Endothelial cell of umbilical vein (primary cell): ENCODE measurements at regions not wholly inside any gene's neighbourhood (a gene's known extent, or its start where the extent isn't known, plus 50 kb on each side); places are given as distances from the start of the nearest gene placed in this dataset.

Source experiments
- BruUV-seq: library from RNA; stranded (reverse); fragments of 400-500 nt; replicated peaks from 2 replicates; lab custom pipeline; 2021; lab: Mats Ljungman, UMichigan
- CTCF ChIA-PET: fragments of 300-600, 350-600 bp; sonication (Branson Sonifier 250); formaldehyde crosslinking; loops from one replicate; lab custom pipeline; 2021; ENCODE audit warnings: antibody characterized with exemption, inconsistent platforms; lab: Charles Lee
- POLR2A ChIA-PET: fragments of 300-600, 350-600 bp; sonication (Branson Sonifier 250); formaldehyde crosslinking; loops from one replicate; lab custom pipeline; 2021; ENCODE audit warnings: antibody characterized with exemption, inconsistent platforms; lab: Charles Lee
- DNase-seq: peaks from one replicate; pipeline ENCODE4 v3.0.0-alpha.2; 2011; ENCODE audit warnings: low read depth, low spot score
- FAIRE-seq: peaks from 2 replicates; lab custom pipeline; 2011; peaks lifted over from hg19 to GRCh38; lab: Jason Lieb, UNC
- H2AFZ ChIP-seq: 2 replicates; pipeline ENCODE4 v1.6.0; 2012; ENCODE audit warnings: low read depth, low read length, control low read depth, inconsistent platforms
- H3K27ac ChIP-seq: 2 replicates; pipeline ENCODE4 v1.5.1; 2011; ENCODE audit warnings: low read depth, mild to moderate bottlenecking, control low read depth, low read length, moderate library complexity; ENCODE audit not compliant: insufficient read depth
- H3K27me3 ChIP-seq, 2 experiments: 2 replicates each; pipeline versions ENCODE4 v1.6.0 to v1.6.1; 2011; ENCODE audit warnings: low read length in 2 of 2, mixed read lengths in 1 of 2; ENCODE audit not compliant: control insufficient read depth in 2 of 2, insufficient read depth in 2 of 2
- H3K36me3 ChIP-seq, 2 experiments: 2 replicates in 1 of 2; 3 replicates in 1 of 2; pipeline ENCODE4 v1.5.1; 2011; ENCODE audit warnings: low read length in 2 of 2, mild to moderate bottlenecking in 1 of 2, moderate library complexity in 1 of 2; ENCODE audit not compliant: control insufficient read depth in 2 of 2, insufficient read depth in 2 of 2; ENCODE audit errors: extremely low read depth in 1 of 2
- H3K4me1 ChIP-seq: 3 replicates; pipeline ENCODE4 v1.5.1; 2011; ENCODE audit warnings: mild to moderate bottlenecking, low read length; ENCODE audit not compliant: control insufficient read depth, insufficient read depth; ENCODE audit errors: extremely low read depth
- H3K4me2 ChIP-seq: 2 replicates; pipeline ENCODE4 v1.6.1; 2011; ENCODE audit warnings: low read length, control low read depth, mixed read lengths; ENCODE audit not compliant: insufficient read depth
- H3K4me3 ChIP-seq, 3 experiments: fragments of 200-600 bp in 1 of 3; sonication (generic), shearing (Covaris generic) in 1 of 3; replicated peaks in 1 of 3; 2 replicates each; pipeline ENCODE4 v1.5.1; 2011 to 2016; ENCODE audit warnings: control low read depth in 3 of 3, low read length in 3 of 3, mild to moderate bottlenecking in 2 of 3, inconsistent platforms in 1 of 3, low read depth in 1 of 3, moderate library complexity in 1 of 3; ENCODE audit not compliant: insufficient read depth in 1 of 3
- H3K79me2 ChIP-seq: 2 replicates; pipeline ENCODE4 v1.6.0; 2012; ENCODE audit warnings: low read length, inconsistent platforms; ENCODE audit not compliant: control insufficient read depth, insufficient read depth
- H3K9ac ChIP-seq: replicated peaks from 2 replicates; pipeline ENCODE3; 2011; ENCODE audit warnings: low read length, control low read depth; ENCODE audit not compliant: insufficient read depth; ENCODE audit errors: extremely low read depth
- H3K9me1 ChIP-seq: replicated peaks from 3 replicates; pipeline ENCODE4 v1.6.0; 2011; ENCODE audit warnings: mild to moderate bottlenecking, low read length; ENCODE audit not compliant: control insufficient read depth, insufficient read depth; ENCODE audit errors: extremely low read depth
- H3K9me3 ChIP-seq: replicated peaks from 2 replicates; pipeline ENCODE4 v1.5.1; 2012; ENCODE audit warnings: low read length, inconsistent platforms; ENCODE audit not compliant: control insufficient read depth, insufficient read depth
- H4K20me1 ChIP-seq: replicated peaks from 2 replicates; pipeline ENCODE3; 2011; ENCODE audit warnings: mild to moderate bottlenecking, low read length; ENCODE audit not compliant: control insufficient read depth, insufficient read depth; ENCODE audit errors: extremely low read depth
- CTCF ChIP-seq, 2 donors: IDR thresholded peaks; 1 replicate in 1 of 2; 2 replicates in 1 of 2; pipeline ENCODE4 v1.5.1; 2011; ENCODE audit warnings: low read length in 2 of 2, mild to moderate bottlenecking in 2 of 2, moderate library complexity in 2 of 2, control low read depth in 1 of 2, inconsistent platforms in 1 of 2, low read depth in 1 of 2; ENCODE audit not compliant: insufficient read depth in 1 of 2; ENCODE audit errors: extremely low read depth in 1 of 2
- EZH2 ChIP-seq: IDR thresholded peaks from 2 replicates; pipeline ENCODE4 v1.6.1; 2012; ENCODE audit warnings: borderline replicate concordance, low read depth, mild to moderate bottlenecking, moderate library complexity, low read length, inconsistent platforms; ENCODE audit not compliant: severe bottlenecking
- FOS ChIP-seq: IDR thresholded peaks from 2 replicates; pipeline ENCODE4 v1.6.1; 2011; ENCODE audit warnings: mild to moderate bottlenecking, low read length, moderate library complexity, borderline replicate concordance; ENCODE audit not compliant: insufficient read depth
- GATA2 ChIP-seq: IDR thresholded peaks from 2 replicates; pipeline ENCODE4 v1.7.0; 2011; ENCODE audit warnings: low read depth, mild to moderate bottlenecking, moderate library complexity, mixed read lengths, low read length; ENCODE audit not compliant: insufficient read length, insufficient read depth
- JUN ChIP-seq: IDR thresholded peaks from 2 replicates; pipeline ENCODE4 v1.6.1; 2011; ENCODE audit warnings: borderline replicate concordance, low read depth; ENCODE audit not compliant: insufficient read length, insufficient read depth
- MYC ChIP-seq: IDR thresholded peaks from one replicate; pipeline ENCODE4 v1.6.1; 2011; ENCODE audit warnings: mild to moderate bottlenecking, low read depth, low read length
- POLR2A ChIP-seq: IDR thresholded peaks from 2 replicates; pipeline ENCODE4 v1.6.1; 2012; ENCODE audit warnings: low read depth, mild to moderate bottlenecking, control low read depth, low read length
- POLR2AphosphoS5 ChIP-seq: IDR thresholded peaks from 2 replicates; pipeline ENCODE4 v1.6.1; 2012; ENCODE audit warnings: low read depth, mild to moderate bottlenecking, control low read depth, low read length, moderate library complexity; ENCODE audit not compliant: insufficient read depth
- dilution Hi-C: fragments of 300-500 bp; cut with MboI; formaldehyde crosslinking; loops from one replicate; pipeline ENCODE4 v1.15.0; 2019; ENCODE audit warnings: low sequenced_read_pairs; ENCODE audit not compliant: extremely low pct_ligation_motif_present
- intact Hi-C: fragments of 100-400 bp; cut with micrococcal nuclease; formaldehyde crosslinking; loops from one replicate; pipeline ENCODE4 v1.10.0; 2022

GRCh38 chr16:26344976-26345375 lies 653.2 kb downstream of the HS3ST4 start:
- H3K9me1 ChIP-seq, result no peaks in the 10 kb centered on the region
- DNase-seq, result no peak
- no peaks in the 10 kb centered on the region for H3K27me3 ChIP-seq
- dilution Hi-C loops, result no loop called here
- H3K4me2 ChIP-seq, result no peak overlapping the region
- peaks cover 10% of the 10 kb centered on the region for H3K9me3 ChIP-seq
- no peaks in the 10 kb centered on the region for H3K4me1 ChIP-seq
- H3K36me3 ChIP-seq, result no peaks in the 10 kb centered on the region
- BruUV-seq, result no TSS peak
- no peak overlapping the region for H3K27ac ChIP-seq
- H4K20me1 ChIP-seq, result no peaks in the 10 kb centered on the region
- H3K9ac ChIP-seq, result no peak overlapping the region
- TF ChIP-seq JUN (no peak), CTCF (IDR thresholded peaks at IDR 0.05; ENCODE audit: extremely low read depth in 1 of 2, insufficient read depth in 1 of 2, low read depth in 1 of 2, low read length in 2 of 2) (no peak), MYC (no peak), POLR2AphosphoS5 (no peak), FOS (no peak), GATA2 (no peak)
- POLR2A ChIA-PET, result interaction anchor here (0.7 kb wide), 1 partner anchor 380 kb away, joined by 3 read pairs; no protein-coding TSS in a partner anchor
- no peak overlapping the region for H3K4me3 ChIP-seq
- no peaks in the 10 kb centered on the region for H3K79me2 ChIP-seq
- FAIRE-seq, result no peak
- CTCF ChIA-PET, result no interaction called here
- intact Hi-C loops, result no loop called here
- H2AFZ ChIP-seq, result no peak overlapping the region

- TF ChIP-seq FOS (no peak), EZH2 (no peak), MYC (no peak), GATA2 (no peak), POLR2A (no peak), POLR2AphosphoS5 (no peak), JUN (no peak)
- Histone ChIP-seq H3K79me2 (no peaks in the 10 kb centered on the region), H4K20me1 (no peaks in the 10 kb centered on the region), H3K9ac (no peak overlapping the region), H3K27me3 (no peaks in the 10 kb centered on the region), H3K27ac (no peak overlapping the region), H3K9me3 (peaks cover 10% of the 10 kb centered on the region), H3K4me2 (no peak overlapping the region), H3K4me1 (no peaks in the 10 kb centered on the region), H3K36me3 (no peaks in the 10 kb centered on the region), H2AFZ (no peak overlapping the region), H3K4me3 (no peak overlapping the region), H3K9me1 (no peaks in the 10 kb centered on the region)
- POLR2A ChIA-PET, result no interaction called here
- intact Hi-C loops (no loop called here), dilution Hi-C loops (no loop called here)
- CTCF ChIA-PET, result no interaction called here
- DNase-seq (no peak), FAIRE-seq (no peak)
- no TSS peak for BruUV-seq
These were observed 654.2 kb downstream of the HS3ST4 start for GRCh38 chr16:26345966-26346365.
